ENCODE measurements at regions not wholly inside any gene's neighbourhood (a gene's known extent, or its start where the extent isn't known, plus 50 kb on each side); places are given as distances from the start of the nearest gene placed in this dataset.

DNA sequence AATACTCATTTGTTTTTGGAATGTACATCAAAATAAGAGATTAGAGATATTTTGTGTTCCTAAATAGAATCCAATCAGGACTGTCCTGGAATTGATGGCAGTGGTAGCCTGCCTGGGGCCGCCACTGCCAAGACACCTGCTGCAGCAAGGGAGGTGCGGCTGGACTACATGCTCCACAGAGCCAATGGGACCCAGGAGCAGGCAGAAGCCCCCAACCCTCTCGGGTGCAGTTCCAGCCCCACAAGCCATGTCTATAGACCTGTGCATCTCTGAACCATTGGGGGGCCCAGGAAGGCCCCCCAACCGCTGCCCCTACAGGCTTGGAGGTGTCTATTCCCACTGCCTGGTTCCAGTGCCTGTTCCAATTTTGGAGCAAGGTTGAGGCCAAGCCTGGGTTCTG, 1524.3 kb downstream of the PCDH18 start:
- Mint-ChIP-seq H3K27ac (no peak overlapping the region), H3K36me3 (no peaks in the 10 kb centered on the region), H3K4me1 (no peaks in the 10 kb centered on the region), H3K9me3 (peaks cover 0 to 11% (median 0%) of the 10 kb centered on the region in 7 donors), H3K27me3 (no peaks in the 10 kb centered on the region), H3K4me3 (no peak overlapping the region)
- ATAC-seq (ENCODE audit: low read depth in 2 of 2), result no peak
- no peaks in the 10 kb centered on the region for H3K27me3 ChIP-seq (ENCODE audit: control insufficient read depth, insufficient read depth, low read length)
- H3K4me3 ChIP-seq (ENCODE audit: low read depth, low read length), result no peak overlapping the region
- H3K36me3 ChIP-seq (ENCODE audit: control insufficient read depth, insufficient read depth, low read length), result no peaks in the 10 kb centered on the region
- H3K27ac ChIP-seq (ENCODE audit: insufficient read depth, low read length, poor library complexity, severe bottlenecking), result no peak overlapping the region
- no peaks in the 10 kb centered on the region for H3K4me1 ChIP-seq (ENCODE audit: control insufficient read depth, insufficient read depth, low read length, poor library complexity, severe bottlenecking)
- no peak for DNase-seq
- peaks cover 0 to 5% of the 10 kb centered on the region in 2 experiments for H3K9me3 ChIP-seq (ENCODE audit: control insufficient read depth in 2 of 2, low read length in 2 of 2)

DNA sequence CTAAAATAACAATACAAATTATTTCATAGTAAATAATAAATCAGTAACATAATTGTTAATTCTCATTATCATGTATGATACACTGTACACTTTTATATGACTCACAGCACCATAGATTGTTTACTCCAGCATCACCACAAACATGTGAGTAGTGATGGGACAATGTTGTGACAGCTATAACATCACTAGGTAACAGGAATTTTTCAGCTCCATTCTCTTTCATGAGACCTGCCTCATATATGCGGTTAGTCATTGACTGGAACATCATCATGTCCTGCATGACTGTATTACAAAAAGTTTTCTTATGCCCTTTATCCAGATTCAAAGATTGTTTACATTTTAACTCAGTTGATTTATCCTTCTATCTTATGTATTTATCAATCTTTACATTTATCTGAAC, 1530.0 kb downstream of the PCDH18 start:
- no peaks in the 10 kb centered on the region for H3K4me1 Mint-ChIP-seq
- no peak overlapping the region for H3K4me3 Mint-ChIP-seq
- no peaks in the 10 kb centered on the region for H3K27me3 Mint-ChIP-seq
- no peak overlapping the region for H3K27ac Mint-ChIP-seq
- Histone ChIP-seq H3K9me3 (ENCODE audit: control insufficient read depth in 2 of 2, low read length in 2 of 2) (peaks cover 0 to 5% of the 10 kb centered on the region in 2 experiments), H3K4me3 (ENCODE audit: low read depth, low read length) (no peak overlapping the region), H3K36me3 (ENCODE audit: control insufficient read depth, insufficient read depth, low read length) (no peaks in the 10 kb centered on the region), H3K27ac (ENCODE audit: insufficient read depth, low read length, poor library complexity, severe bottlenecking) (no peak overlapping the region), H3K27me3 (ENCODE audit: control insufficient read depth, insufficient read depth, low read length) (no peaks in the 10 kb centered on the region), H3K4me1 (ENCODE audit: control insufficient read depth, insufficient read depth, low read length, poor library complexity, severe bottlenecking) (no peaks in the 10 kb centered on the region)
- DNase-seq (no peak), ATAC-seq (ENCODE audit: low read depth in 2 of 2) (no peak)
- H3K9me3 Mint-ChIP-seq, result peaks cover 0 to 8% (median 5%) of the 10 kb centered on the region in 7 donors
- no peaks in the 10 kb centered on the region for H3K36me3 Mint-ChIP-seq

DNA sequence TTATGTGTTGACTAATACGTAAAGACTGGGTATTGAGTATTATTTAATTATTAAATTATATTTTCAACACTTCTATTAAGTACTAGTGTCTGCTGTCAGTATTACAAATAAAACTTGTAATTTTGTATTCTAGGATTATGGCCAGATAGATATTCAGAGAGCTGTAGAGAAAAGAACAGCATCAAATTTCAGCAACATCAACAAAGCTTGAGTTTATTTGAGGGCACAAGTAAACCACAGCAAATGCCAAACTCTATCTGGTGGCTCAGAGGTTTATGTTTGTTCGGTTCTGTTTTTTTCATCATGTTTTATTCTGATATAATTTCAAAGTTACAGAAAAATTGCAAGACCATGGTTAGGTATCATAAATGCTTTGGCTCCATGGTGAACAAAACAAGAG, 1530.5 kb downstream of the PCDH18 start:
- H3K9me3 Mint-ChIP-seq, result peaks cover 0 to 12% (median 5%) of the 10 kb centered on the region in 7 donors
- no peaks in the 10 kb centered on the region for H3K36me3 Mint-ChIP-seq
- Histone ChIP-seq H3K27ac (ENCODE audit: insufficient read depth, low read length, poor library complexity, severe bottlenecking) (no peak overlapping the region), H3K4me3 (ENCODE audit: low read depth, low read length) (no peak overlapping the region), H3K9me3 (ENCODE audit: control insufficient read depth in 2 of 2, low read length in 2 of 2) (peaks cover 0 to 5% of the 10 kb centered on the region in 2 experiments), H3K27me3 (ENCODE audit: control insufficient read depth, insufficient read depth, low read length) (no peaks in the 10 kb centered on the region), H3K4me1 (ENCODE audit: control insufficient read depth, insufficient read depth, low read length, poor library complexity, severe bottlenecking) (no peaks in the 10 kb centered on the region), H3K36me3 (ENCODE audit: control insufficient read depth, insufficient read depth, low read length) (no peaks in the 10 kb centered on the region)
- ATAC-seq (ENCODE audit: low read depth in 2 of 2) (no peak), DNase-seq (no peak)
- H3K4me3 Mint-ChIP-seq, result no peak overlapping the region
- no peaks in the 10 kb centered on the region for H3K27me3 Mint-ChIP-seq
- H3K27ac Mint-ChIP-seq, result no peak overlapping the region
- H3K4me1 Mint-ChIP-seq, result no peaks in the 10 kb centered on the region

DNA sequence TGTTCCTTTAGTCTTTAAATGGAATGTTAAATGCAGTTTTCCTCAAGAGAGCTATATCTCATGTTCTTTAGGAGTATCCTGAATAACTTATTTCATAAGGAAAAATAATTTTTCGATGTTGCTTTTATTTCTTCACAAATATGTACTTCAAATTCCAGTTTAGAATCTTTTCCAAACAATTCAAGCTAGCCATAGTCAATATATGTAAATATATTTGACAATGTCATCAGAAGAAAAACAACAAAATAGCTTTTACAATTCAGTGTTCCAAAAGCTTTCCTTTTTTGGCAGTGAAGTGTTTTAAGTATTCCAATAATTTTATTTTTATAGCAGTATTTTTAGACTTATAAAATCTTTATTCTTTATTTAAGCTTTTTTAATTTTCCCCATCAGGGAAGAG, 1532.0 kb downstream of the PCDH18 start:
- H3K36me3 Mint-ChIP-seq, result no peaks in the 10 kb centered on the region
- H3K4me3 ChIP-seq (ENCODE audit: low read depth, low read length), result no peak overlapping the region
- H3K9me3 Mint-ChIP-seq, result peaks cover 0 to 17% (median 6%) of the 10 kb centered on the region in 7 donors
- no peaks in the 10 kb centered on the region for H3K4me1 ChIP-seq (ENCODE audit: control insufficient read depth, insufficient read depth, low read length, poor library complexity, severe bottlenecking)
- H3K27ac Mint-ChIP-seq, result no peak overlapping the region
- DNase-seq (no peak), ATAC-seq (ENCODE audit: low read depth in 2 of 2) (no peak)
- H3K4me3 Mint-ChIP-seq, result no peak overlapping the region
- peaks cover 0 to 5% of the 10 kb centered on the region in 2 experiments for H3K9me3 ChIP-seq (ENCODE audit: control insufficient read depth in 2 of 2, low read length in 2 of 2)
- H3K27me3 ChIP-seq (ENCODE audit: control insufficient read depth, insufficient read depth, low read length), result no peaks in the 10 kb centered on the region
- no peaks in the 10 kb centered on the region for H3K4me1 Mint-ChIP-seq
- no peaks in the 10 kb centered on the region for H3K36me3 ChIP-seq (ENCODE audit: control insufficient read depth, insufficient read depth, low read length)
- no peaks in the 10 kb centered on the region for H3K27me3 Mint-ChIP-seq
- H3K27ac ChIP-seq (ENCODE audit: insufficient read depth, low read length, poor library complexity, severe bottlenecking), result no peak overlapping the region

DNA sequence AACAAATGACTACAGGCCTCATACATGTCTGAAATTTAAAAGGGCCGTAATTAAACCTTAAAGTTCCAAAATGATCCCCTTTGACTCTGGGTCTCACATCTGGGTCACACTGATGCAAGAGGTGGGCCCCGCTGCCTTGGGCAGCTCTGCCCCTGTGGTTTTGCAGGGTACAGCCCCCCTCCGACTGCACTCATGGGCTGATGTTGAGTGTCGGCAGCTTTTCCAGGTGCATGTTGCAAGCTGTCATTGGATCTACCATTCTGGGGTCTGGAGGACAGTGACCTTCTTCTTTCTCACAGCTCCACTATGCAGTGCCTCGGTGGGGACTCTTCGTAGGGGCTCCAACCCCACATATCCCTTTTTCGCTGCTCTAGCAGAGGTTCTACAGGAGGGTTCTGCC, 1537.9 kb downstream of the PCDH18 start:
- no peak overlapping the region for H3K27ac ChIP-seq (ENCODE audit: insufficient read depth, low read length, poor library complexity, severe bottlenecking)
- peaks cover 3% of the 10 kb centered on the region for H3K36me3 Mint-ChIP-seq
- no peaks in the 10 kb centered on the region for H3K27me3 Mint-ChIP-seq
- no peak overlapping the region for H3K4me3 Mint-ChIP-seq
- H3K27ac Mint-ChIP-seq, result no peak overlapping the region
- H3K36me3 ChIP-seq (ENCODE audit: control insufficient read depth, insufficient read depth, low read length), result no peaks in the 10 kb centered on the region
- H3K4me3 ChIP-seq (ENCODE audit: low read depth, low read length), result no peak overlapping the region
- ATAC-seq (ENCODE audit: low read depth in 2 of 2) (no peak), DNase-seq (no peak)
- no peaks in the 10 kb centered on the region for H3K4me1 ChIP-seq (ENCODE audit: control insufficient read depth, insufficient read depth, low read length, poor library complexity, severe bottlenecking)
- no peaks in the 10 kb centered on the region for H3K4me1 Mint-ChIP-seq
- H3K27me3 ChIP-seq (ENCODE audit: control insufficient read depth, insufficient read depth, low read length), result no peaks in the 10 kb centered on the region
- peaks cover 0 to 2% of the 10 kb centered on the region in 2 experiments for H3K9me3 ChIP-seq (ENCODE audit: control insufficient read depth in 2 of 2, low read length in 2 of 2)
- H3K9me3 Mint-ChIP-seq, result peaks cover 0 to 25% (median 3%) of the 10 kb centered on the region in 7 donors

DNA sequence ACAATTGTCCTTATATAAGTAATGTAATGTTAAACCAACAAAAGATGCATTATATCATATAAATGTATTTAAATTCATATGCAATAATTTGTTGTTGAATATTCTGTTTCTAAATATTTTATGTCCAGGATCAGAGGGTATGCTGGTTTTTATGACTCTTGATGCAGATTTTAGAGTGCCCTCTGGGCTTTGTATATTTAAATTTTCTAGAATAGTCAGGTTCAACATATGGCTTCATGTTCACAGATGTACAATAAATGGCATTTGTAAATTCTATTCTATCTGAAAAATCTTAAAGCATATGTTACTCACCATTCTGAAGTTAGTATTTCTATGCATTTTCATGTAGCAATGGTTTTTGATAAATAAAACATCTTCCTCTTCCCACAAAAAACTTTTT, 1555.4 kb downstream of the PCDH18 start:
- H3K4me1 Mint-ChIP-seq, result no peaks in the 10 kb centered on the region
- no peak overlapping the region for H3K27ac Mint-ChIP-seq
- no peaks in the 10 kb centered on the region for H3K36me3 Mint-ChIP-seq

DNA sequence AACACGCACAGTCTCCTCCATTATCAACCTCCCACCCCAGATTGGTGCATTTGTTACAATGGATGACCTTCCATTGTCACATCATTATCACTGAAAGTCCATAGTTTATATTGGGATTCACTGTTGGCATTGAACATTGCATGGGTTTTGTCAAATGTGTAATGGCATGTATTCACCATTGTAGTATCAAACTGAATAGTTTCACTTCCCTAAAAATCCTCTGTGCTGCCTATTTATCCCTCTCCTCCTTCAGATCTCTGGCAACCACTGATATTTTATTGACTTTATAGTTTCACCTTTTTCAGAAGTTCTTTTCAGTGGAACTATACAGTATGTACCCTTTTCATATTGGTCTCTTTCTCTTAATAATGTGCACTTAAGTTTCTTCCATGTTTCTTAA, 1565.4 kb downstream of the PCDH18 start:
- no peak for DNase-seq
- H3K27ac Mint-ChIP-seq, result no peak overlapping the region
- H3K36me3 ChIP-seq (ENCODE audit: control insufficient read depth, insufficient read depth, low read length), result no peaks in the 10 kb centered on the region
- no peak overlapping the region for H3K4me3 ChIP-seq (ENCODE audit: low read depth, low read length)
- no peak overlapping the region for H3K4me3 Mint-ChIP-seq
- H3K36me3 Mint-ChIP-seq, result no peaks in the 10 kb centered on the region
- ATAC-seq (ENCODE audit: low read depth in 2 of 2), result no peak
- H3K27ac ChIP-seq (ENCODE audit: insufficient read depth, low read length, poor library complexity, severe bottlenecking), result no peak overlapping the region
- no peaks in the 10 kb centered on the region for H3K4me1 ChIP-seq (ENCODE audit: control insufficient read depth, insufficient read depth, low read length, poor library complexity, severe bottlenecking)
- no peaks in the 10 kb centered on the region for H3K9me3 ChIP-seq (ENCODE audit: control insufficient read depth in 2 of 2, low read length in 2 of 2)
- peaks cover 0 to 17% (median 6%) of the 10 kb centered on the region in 7 donors for H3K9me3 Mint-ChIP-seq
- no peaks in the 10 kb centered on the region for H3K27me3 Mint-ChIP-seq
- H3K27me3 ChIP-seq (ENCODE audit: control insufficient read depth, insufficient read depth, low read length), result no peaks in the 10 kb centered on the region
- H3K4me1 Mint-ChIP-seq, result no peaks in the 10 kb centered on the region

More for the DNA sequence above, 1555.4 kb downstream of the PCDH18 start:
- Histone ChIP-seq H3K9me3 (ENCODE audit: control insufficient read depth in 2 of 2, low read length in 2 of 2) (no peaks in the 10 kb centered on the region), H3K27me3 (ENCODE audit: control insufficient read depth, insufficient read depth, low read length) (no peaks in the 10 kb centered on the region), H3K4me1 (ENCODE audit: control insufficient read depth, insufficient read depth, low read length, poor library complexity, severe bottlenecking) (no peaks in the 10 kb centered on the region), H3K27ac (ENCODE audit: insufficient read depth, low read length, poor library complexity, severe bottlenecking) (no peak overlapping the region), H3K36me3 (ENCODE audit: control insufficient read depth, insufficient read depth, low read length) (no peaks in the 10 kb centered on the region), H3K4me3 (ENCODE audit: low read depth, low read length) (no peak overlapping the region)
- Mint-ChIP-seq H3K9me3 (peaks cover 0 to 6% (median 3%) of the 10 kb centered on the region in 7 donors), H3K27me3 (no peaks in the 10 kb centered on the region), H3K4me3 (no peak overlapping the region)
- no peak for ATAC-seq (ENCODE audit: low read depth in 2 of 2)
- DNase-seq, result no peak

DNA sequence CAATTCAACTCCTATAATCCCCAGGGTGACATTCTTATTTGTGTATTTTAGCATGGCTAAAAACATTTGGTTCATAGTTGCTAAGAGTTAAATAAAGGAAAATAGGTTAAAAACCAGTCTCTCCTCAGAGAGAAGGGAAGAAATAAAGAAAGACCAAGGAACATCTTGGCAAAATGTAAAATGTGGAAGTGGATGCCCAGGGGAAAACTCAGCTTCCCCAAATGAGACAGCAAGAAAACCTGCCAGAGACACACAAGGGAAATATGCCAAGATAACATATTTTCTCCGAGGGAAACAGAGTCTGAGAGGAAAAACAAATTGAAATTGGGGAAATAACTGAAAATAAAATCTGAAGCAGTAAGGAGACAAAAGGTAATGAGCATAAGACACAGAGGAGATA, 1569.3 kb downstream of the PCDH18 start:
- H3K4me1 Mint-ChIP-seq, result no peaks in the 10 kb centered on the region
- Histone ChIP-seq H3K27me3 (ENCODE audit: control insufficient read depth, insufficient read depth, low read length) (no peaks in the 10 kb centered on the region), H3K27ac (ENCODE audit: insufficient read depth, low read length, poor library complexity, severe bottlenecking) (no peak overlapping the region), H3K36me3 (ENCODE audit: control insufficient read depth, insufficient read depth, low read length) (no peaks in the 10 kb centered on the region), H3K4me1 (ENCODE audit: control insufficient read depth, insufficient read depth, low read length, poor library complexity, severe bottlenecking) (no peaks in the 10 kb centered on the region), H3K9me3 (ENCODE audit: control insufficient read depth in 2 of 2, low read length in 2 of 2) (peaks cover 0 to 2% of the 10 kb centered on the region in 2 experiments), H3K4me3 (ENCODE audit: low read depth, low read length) (no peak overlapping the region)
- H3K36me3 Mint-ChIP-seq, result no peaks in the 10 kb centered on the region
- DNase-seq (no peak), ATAC-seq (ENCODE audit: low read depth in 2 of 2) (no peak)
- no peak overlapping the region for H3K4me3 Mint-ChIP-seq
- H3K27ac Mint-ChIP-seq, result no peak overlapping the region
- H3K27me3 Mint-ChIP-seq, result no peaks in the 10 kb centered on the region
- peaks cover 3 to 22% (median 7%) of the 10 kb centered on the region in 7 donors for H3K9me3 Mint-ChIP-seq

Measured in CD4-positive, CD25-positive, alpha-beta regulatory T cell (primary cell).